Endothelial cell of umbilical vein (primary cell): ENCODE measurements at regions not wholly inside any gene's neighbourhood (a gene's known extent, or its start where the extent isn't known, plus 50 kb on each side); places are given as distances from the start of the nearest gene placed in this dataset.

Experiments used
- POLR2A ChIP-seq: IDR thresholded peaks from 2 replicates; pipeline ENCODE4 v1.6.1; 2012; ENCODE audit warnings: low read depth, mild to moderate bottlenecking, control low read depth, low read length
- TF ChIP-seq, protein P1 (sequence below), 2 donors: IDR thresholded peaks; 1 replicate in 1 of 2; 2 replicates in 1 of 2; pipeline ENCODE4 v1.5.1; 2011; ENCODE audit warnings: low read length in 2 of 2, mild to moderate bottlenecking in 2 of 2, moderate library complexity in 2 of 2, control low read depth in 1 of 2, inconsistent platforms in 1 of 2, low read depth in 1 of 2; ENCODE audit not compliant: insufficient read depth in 1 of 2; ENCODE audit errors: extremely low read depth in 1 of 2

DNA sequence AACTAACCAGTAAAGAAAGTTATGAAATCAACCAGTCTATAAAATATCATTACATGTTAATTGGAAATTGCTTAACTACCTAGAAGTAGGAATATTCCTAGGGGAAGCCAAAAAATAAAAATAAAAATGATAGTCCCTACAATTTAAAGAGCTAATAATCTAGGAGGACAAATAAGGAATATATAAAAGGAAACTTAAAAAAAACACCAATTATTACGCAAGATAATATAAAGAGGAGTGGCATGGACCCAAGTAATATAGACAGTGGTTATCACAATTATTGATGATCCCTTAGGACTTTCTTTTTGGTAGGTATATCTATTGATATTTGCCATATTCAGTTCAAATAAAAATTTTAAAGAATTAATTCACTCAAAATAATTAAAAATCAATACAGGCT lies 498.7 kb downstream of the SOX5 start:
- TF ChIP-seq, protein P1, sequence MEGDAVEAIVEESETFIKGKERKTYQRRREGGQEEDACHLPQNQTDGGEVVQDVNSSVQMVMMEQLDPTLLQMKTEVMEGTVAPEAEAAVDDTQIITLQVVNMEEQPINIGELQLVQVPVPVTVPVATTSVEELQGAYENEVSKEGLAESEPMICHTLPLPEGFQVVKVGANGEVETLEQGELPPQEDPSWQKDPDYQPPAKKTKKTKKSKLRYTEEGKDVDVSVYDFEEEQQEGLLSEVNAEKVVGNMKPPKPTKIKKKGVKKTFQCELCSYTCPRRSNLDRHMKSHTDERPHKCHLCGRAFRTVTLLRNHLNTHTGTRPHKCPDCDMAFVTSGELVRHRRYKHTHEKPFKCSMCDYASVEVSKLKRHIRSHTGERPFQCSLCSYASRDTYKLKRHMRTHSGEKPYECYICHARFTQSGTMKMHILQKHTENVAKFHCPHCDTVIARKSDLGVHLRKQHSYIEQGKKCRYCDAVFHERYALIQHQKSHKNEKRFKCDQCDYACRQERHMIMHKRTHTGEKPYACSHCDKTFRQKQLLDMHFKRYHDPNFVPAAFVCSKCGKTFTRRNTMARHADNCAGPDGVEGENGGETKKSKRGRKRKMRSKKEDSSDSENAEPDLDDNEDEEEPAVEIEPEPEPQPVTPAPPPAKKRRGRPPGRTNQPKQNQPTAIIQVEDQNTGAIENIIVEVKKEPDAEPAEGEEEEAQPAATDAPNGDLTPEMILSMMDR (IDR thresholded peaks at IDR 0.05; ENCODE audit: extremely low read depth in 1 of 2, insufficient read depth in 1 of 2, low read depth in 1 of 2, low read length in 2 of 2) = no peak
- no peak for TF ChIP-seq POLR2A
